KMS-11 (cell line): ENCODE measurements at regions not wholly inside any gene's neighbourhood (a gene's known extent, or its start where the extent isn't known, plus 50 kb on each side); places are given as distances from the start of the nearest gene placed in this dataset.

ENCODE experiments used
- H2AFZ ChIP-seq: fragments of 200-600 bp; sonication (generic); 2 replicates; pipeline ENCODE4 v1.6.1; 2016; ENCODE audit warnings: antibody characterized with exemption, mixed run types, low read depth
- H3K27ac ChIP-seq: fragments of 200-600 bp; sonication (generic); 2 replicates; pipeline ENCODE4 v1.6.1; 2016; ENCODE audit warnings: mild to moderate bottlenecking, mixed run types
- H3K27me3 ChIP-seq: fragments of 200-600 bp; sonication (generic); 2 replicates; pipeline ENCODE4 v1.6.1; 2017; ENCODE audit warnings: mild to moderate bottlenecking, low read depth, mixed run types, moderate library complexity; ENCODE audit not compliant: insufficient read depth
- H3K36me3 ChIP-seq: fragments of 200-600 bp; sonication (generic); 2 replicates; pipeline ENCODE4 v1.6.1; 2017; ENCODE audit warnings: mild to moderate bottlenecking, mixed run types; ENCODE audit not compliant: insufficient read depth
- H3K4me1 ChIP-seq: fragments of 200-600 bp; sonication (generic); 2 replicates; pipeline ENCODE4 v1.6.1; 2016; ENCODE audit warnings: mild to moderate bottlenecking, low read depth, mixed run types; ENCODE audit not compliant: poor library complexity, severe bottlenecking
- H3K4me2 ChIP-seq: fragments of 200-600 bp; sonication (generic); 2 replicates; pipeline ENCODE4 v1.7.0; 2016; ENCODE audit warnings: mild to moderate bottlenecking, mixed run types
- H3K4me3 ChIP-seq: fragments of 200-600 bp; sonication (generic); IDR thresholded peaks from 2 replicates; pipeline ENCODE4 v1.6.1; 2017; ENCODE audit warnings: low read depth, low read length, mixed read lengths; ENCODE audit not compliant: insufficient read depth
- H3K79me2 ChIP-seq: fragments of 200-600 bp; sonication (generic); 2 replicates; pipeline ENCODE4 v1.6.1; 2016; ENCODE audit warnings: low read depth, mixed run types; ENCODE audit not compliant: insufficient read depth
- H3K9ac ChIP-seq: fragments of 200-600 bp; sonication (generic); 2 replicates; pipeline ENCODE4 v1.6.1; 2016; ENCODE audit warnings: mild to moderate bottlenecking, mixed run types
- H4K20me1 ChIP-seq: fragments of 200-600 bp; sonication (generic); 2 replicates; pipeline ENCODE4 v1.6.1; 2016; ENCODE audit warnings: mild to moderate bottlenecking, mixed run types; ENCODE audit not compliant: insufficient read depth
- CTCF ChIP-seq: fragments of 200-600 bp; sonication (generic); conservative IDR thresholded peaks from 2 replicates; pipeline ENCODE4 v1.6.1; 2017; ENCODE audit warnings: low read depth, mild to moderate bottlenecking, antibody characterized with exemption, low read length, moderate library complexity, mixed read lengths

GRCh38 chr10:4188406-4188805, 403.4 kb upstream of the KLF6 start:
- Histone ChIP-seq H3K79me2 (no peaks in the 10 kb centered on the region), H3K4me2 (no peak overlapping the region), H3K9ac (no peak overlapping the region), H3K27ac (no peak overlapping the region), H3K4me3 (no peak overlapping the region), H3K36me3 (no peaks in the 10 kb centered on the region), H4K20me1 (no peaks in the 10 kb centered on the region), H2AFZ (no peak overlapping the region), H3K27me3 (no peaks in the 10 kb centered on the region), H3K4me1 (no peaks in the 10 kb centered on the region)
- no peak for TF ChIP-seq CTCF

GRCh38 chr10:4186849-4187540, 402.0 kb upstream of the KLF6 start:
- TF ChIP-seq CTCF, result no peak
- Histone ChIP-seq H2AFZ (no peak overlapping the region), H3K9ac (no peak overlapping the region), H3K27ac (no peak overlapping the region), H3K4me3 (no peak overlapping the region), H4K20me1 (no peaks in the 10 kb centered on the region), H3K79me2 (no peaks in the 10 kb centered on the region), H3K4me2 (no peak overlapping the region), H3K36me3 (no peaks in the 10 kb centered on the region), H3K4me1 (no peaks in the 10 kb centered on the region), H3K27me3 (no peaks in the 10 kb centered on the region)

GRCh38 chr10:4183761-4184261, 398.8 kb upstream of the KLF6 start:
- TF ChIP-seq CTCF, result no peak
- no peaks in the 10 kb centered on the region for H3K4me1 ChIP-seq
- no peak overlapping the region for H3K27ac ChIP-seq
- H3K36me3 ChIP-seq, result no peaks in the 10 kb centered on the region
- H3K79me2 ChIP-seq, result no peaks in the 10 kb centered on the region
- H3K9ac ChIP-seq, result no peak overlapping the region
- no peaks in the 10 kb centered on the region for H4K20me1 ChIP-seq
- no peak overlapping the region for H3K4me3 ChIP-seq
- no peak overlapping the region for H3K4me2 ChIP-seq
- no peaks in the 10 kb centered on the region for H3K27me3 ChIP-seq
- H2AFZ ChIP-seq, result no peak overlapping the region

- Histone ChIP-seq H3K4me1 (no peaks in the 10 kb centered on the region), H3K79me2 (no peaks in the 10 kb centered on the region), H3K27me3 (no peaks in the 10 kb centered on the region), H3K4me3 (no peak overlapping the region), H3K9ac (no peak overlapping the region), H3K27ac (no peak overlapping the region), H3K4me2 (no peak overlapping the region), H3K36me3 (no peaks in the 10 kb centered on the region), H4K20me1 (no peaks in the 10 kb centered on the region), H2AFZ (no peak overlapping the region)
- TF ChIP-seq CTCF, result no peak
Observed at GRCh38 chr10:4181621-4182049, 396.6 kb upstream of the KLF6 start.
